ENCODE measurements at regions not wholly inside any gene's neighbourhood (a gene's known extent, or its start where the extent isn't known, plus 50 kb on each side); places are given as distances from the start of the nearest gene placed in this dataset.

DNA sequence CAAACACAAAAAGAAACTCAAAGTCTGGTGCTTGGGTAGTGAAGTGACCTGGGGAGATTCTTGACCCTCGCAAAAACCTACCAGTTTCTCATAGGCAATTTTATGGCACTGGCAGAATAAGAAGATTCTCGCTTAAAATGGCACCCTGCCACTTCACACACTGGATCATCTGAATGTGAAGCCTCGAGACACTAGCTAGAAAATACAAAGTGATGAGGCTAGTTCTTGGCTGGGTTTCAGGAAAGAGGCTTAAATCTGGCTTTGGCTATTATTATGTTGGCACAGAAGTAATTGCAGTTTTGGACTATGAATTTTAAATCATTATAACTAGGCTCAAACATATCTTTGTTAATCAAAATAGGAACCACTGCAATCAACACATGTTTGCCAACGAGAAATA, 634.7 kb upstream of the BOD1L1 start:
- no peaks in the 10 kb centered on the region for H3K9me3 Mint-ChIP-seq (ENCODE audit: unreplicated experiment)
- H3K27ac Mint-ChIP-seq (ENCODE audit: unreplicated experiment) = no peak overlapping the region
- TF ChIP-seq CTCF (IDR thresholded peaks at IDR 0.05; ENCODE audit: unreplicated experiment) = no peak
- DNase-seq (ENCODE audit: low spot score) = no peak
- H3K36me3 Mint-ChIP-seq (ENCODE audit: low read depth, unreplicated experiment) = no peaks in the 10 kb centered on the region
- H3K4me3 Mint-ChIP-seq (ENCODE audit: unreplicated experiment) = no peak overlapping the region
- H3K27me3 Mint-ChIP-seq (ENCODE audit: unreplicated experiment) = no peaks in the 10 kb centered on the region
- no peaks in the 10 kb centered on the region for H3K4me1 Mint-ChIP-seq (ENCODE audit: unreplicated experiment)

DNA sequence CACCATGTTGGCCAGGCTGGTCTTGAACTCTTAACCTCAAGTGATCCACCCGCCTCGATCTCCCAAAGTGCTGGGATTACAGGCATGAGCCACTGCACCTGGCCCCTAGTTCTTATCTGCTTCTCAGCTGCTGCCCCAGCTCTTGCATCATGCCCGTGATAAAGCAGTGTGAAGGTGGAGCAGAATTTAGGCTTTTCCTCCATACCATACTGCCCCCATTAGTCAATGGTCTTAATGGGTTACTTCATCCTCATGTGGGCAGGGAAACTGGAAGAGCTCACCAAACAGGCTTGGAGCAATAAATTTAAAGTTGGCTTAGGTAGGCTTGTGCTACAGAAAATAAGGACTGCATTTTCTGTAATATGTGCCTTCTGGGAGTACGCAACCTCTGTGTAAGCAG, 636.9 kb upstream of the BOD1L1 start:
- Mint-ChIP-seq H3K4me3 (ENCODE audit: unreplicated experiment) (no peak overlapping the region), H3K27ac (ENCODE audit: unreplicated experiment) (no peak overlapping the region), H3K9me3 (ENCODE audit: unreplicated experiment) (no peaks in the 10 kb centered on the region), H3K4me1 (ENCODE audit: unreplicated experiment) (no peaks in the 10 kb centered on the region), H3K27me3 (ENCODE audit: unreplicated experiment) (no peaks in the 10 kb centered on the region), H3K36me3 (ENCODE audit: low read depth, unreplicated experiment) (no peaks in the 10 kb centered on the region)
- TF ChIP-seq CTCF (IDR thresholded peaks at IDR 0.05; ENCODE audit: unreplicated experiment) = no peak
- DNase-seq (ENCODE audit: low spot score) = no peak

GRCh38 chr4:14265651-14266050, 638.1 kb upstream of the BOD1L1 start:
- Mint-ChIP-seq H3K4me3 (ENCODE audit: unreplicated experiment) (no peak overlapping the region), H3K36me3 (ENCODE audit: low read depth, unreplicated experiment) (no peaks in the 10 kb centered on the region), H3K9me3 (ENCODE audit: unreplicated experiment) (no peaks in the 10 kb centered on the region), H3K4me1 (ENCODE audit: unreplicated experiment) (no peaks in the 10 kb centered on the region), H3K27me3 (ENCODE audit: unreplicated experiment) (no peaks in the 10 kb centered on the region), H3K27ac (ENCODE audit: unreplicated experiment) (no peak overlapping the region)
- no peak for TF ChIP-seq CTCF (IDR thresholded peaks at IDR 0.05; ENCODE audit: unreplicated experiment)
- DNase-seq (ENCODE audit: low spot score) = no peak

DNA sequence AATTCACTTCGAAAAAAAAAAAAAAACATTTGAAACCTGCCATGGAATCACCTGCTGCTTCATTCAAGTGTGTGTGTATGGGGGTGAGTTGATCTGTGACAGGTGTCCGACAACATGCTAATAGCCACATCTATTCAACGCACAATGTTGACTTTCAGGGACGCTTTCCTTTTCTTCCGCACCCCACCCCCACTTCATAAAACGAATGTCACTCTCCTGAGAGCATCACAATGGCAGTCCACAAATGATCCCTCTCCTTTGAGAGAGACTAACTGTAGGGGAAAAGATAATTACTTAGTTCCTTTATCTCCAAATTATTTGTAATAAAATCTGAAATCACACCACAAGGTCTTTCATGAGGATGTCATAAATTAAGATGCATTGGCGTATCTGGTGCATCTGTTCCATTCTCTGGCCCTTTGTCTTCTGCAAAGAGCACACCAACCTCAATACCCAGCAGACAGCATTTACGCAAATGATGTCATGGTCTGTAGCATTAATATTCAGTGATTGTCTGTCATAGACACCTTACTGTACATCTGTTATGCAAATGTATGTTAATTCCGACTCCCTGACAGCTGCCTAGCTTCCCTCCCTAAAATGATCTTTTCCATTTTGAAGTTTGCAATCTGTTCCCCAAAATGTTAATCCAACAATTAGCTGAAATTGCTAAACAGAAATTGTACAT, 640.0 kb upstream of the BOD1L1 start:
- Mint-ChIP-seq H3K4me3 (ENCODE audit: unreplicated experiment) (no peak overlapping the region), H3K27ac (ENCODE audit: unreplicated experiment) (no peak overlapping the region), H3K36me3 (ENCODE audit: low read depth, unreplicated experiment) (no peaks in the 10 kb centered on the region), H3K4me1 (ENCODE audit: unreplicated experiment) (no peaks in the 10 kb centered on the region), H3K9me3 (ENCODE audit: unreplicated experiment) (no peaks in the 10 kb centered on the region), H3K27me3 (ENCODE audit: unreplicated experiment) (no peaks in the 10 kb centered on the region)
- no peak for TF ChIP-seq CTCF (IDR thresholded peaks at IDR 0.05; ENCODE audit: unreplicated experiment)
- DNase-seq (ENCODE audit: low spot score) = no peak

GRCh38 chr4:14269824-14270223, 642.3 kb upstream of the BOD1L1 start:
- Mint-ChIP-seq H3K36me3 (ENCODE audit: low read depth, unreplicated experiment) (no peaks in the 10 kb centered on the region), H3K9me3 (ENCODE audit: unreplicated experiment) (no peaks in the 10 kb centered on the region), H3K4me1 (ENCODE audit: unreplicated experiment) (no peaks in the 10 kb centered on the region), H3K4me3 (ENCODE audit: unreplicated experiment) (no peak overlapping the region), H3K27me3 (ENCODE audit: unreplicated experiment) (no peaks in the 10 kb centered on the region), H3K27ac (ENCODE audit: unreplicated experiment) (no peak overlapping the region)
- DNase-seq (ENCODE audit: low spot score) = no peak
- TF ChIP-seq CTCF (IDR thresholded peaks at IDR 0.05; ENCODE audit: unreplicated experiment) = no peak
